ENCODE measurements at regions not wholly inside any gene's neighbourhood (a gene's known extent, or its start where the extent isn't known, plus 50 kb on each side); places are given as distances from the start of the nearest gene placed in this dataset.

GRCh38 chr1:43021547-43022474, 63.1 kb upstream of the SLC2A1 start (continued):
- no peak for TF ChIP-seq REST (IDR thresholded peaks at IDR 0.05; ENCODE audit: unreplicated experiment)
- no peak for TF ChIP-seq STAT1 (IDR thresholded peaks at IDR 0.05; ENCODE audit: unreplicated experiment)
- TF ChIP-seq ZNF114 (CRISPR knock-in tag; IDR thresholded peaks at IDR 0.05) = no peak
- no peak for TF ChIP-seq CTCF (conservative IDR thresholded peaks at IDR 0.05; ENCODE audit: low read depth in 2 of 2)
- no peak for TF ChIP-seq JUNB (IDR thresholded peaks at IDR 0.05; ENCODE audit: unreplicated experiment)
- no peak for TF ChIP-seq ZNF331 (CRISPR knock-in tag; IDR thresholded peaks at IDR 0.05; ENCODE audit: low read depth)
- no peak for TF ChIP-seq CREB1 (CRISPR knock-in tag; IDR thresholded peaks at IDR 0.05; ENCODE audit: low read depth)
- no peak for TF ChIP-seq EZH2 (IDR thresholded peaks at IDR 0.05; ENCODE audit: low read depth, unreplicated experiment)

GRCh38 chr1:43019226-43019625, 60.6 kb upstream of the SLC2A1 start:
- Histone ChIP-seq H2AFZ (no peak overlapping the region), H3F3A (replicated peaks; ENCODE audit: low read depth) (no peaks in the 10 kb centered on the region), H3K36me3 (ENCODE audit: insufficient read depth) (no peaks in the 10 kb centered on the region), H4K20me1 (replicated peaks; ENCODE audit: insufficient read depth) (no peaks in the 10 kb centered on the region), H3K9me2 (ENCODE audit: insufficient read depth) (peaks cover 7% of the 10 kb centered on the region; the same call in 1 of the 2 replicates), H3K79me2 (replicated peaks; ENCODE audit: insufficient read depth) (no peaks in the 10 kb centered on the region), H3K27ac (ENCODE audit: low read depth) (no peak overlapping the region), H3K27me3 (ENCODE audit: insufficient read depth) (no peaks in the 10 kb centered on the region), H3K4me1 (ENCODE audit: insufficient read depth) (no peaks in the 10 kb centered on the region), H3K4me3 (no peak overlapping the region), H3K4me2 (no peak overlapping the region)
- no peaks in the 10 kb centered on the region for H3K9me3 Mint-ChIP-seq
- H3K27ac Mint-ChIP-seq = no peak overlapping the region
- DNase-seq (ENCODE audit: low spot score) (no peak), ATAC-seq (no peak)
- H3K4me1 Mint-ChIP-seq = no peaks in the 10 kb centered on the region
- H3K36me3 Mint-ChIP-seq (ENCODE audit: low read depth) = no peaks in the 10 kb centered on the region
- no peak overlapping the region for H3K4me3 Mint-ChIP-seq
- H3K27me3 Mint-ChIP-seq (ENCODE audit: insufficient read depth, low read depth, poor library complexity) = peaks cover 7% of the 10 kb centered on the region
- no peak for TF ChIP-seq STAT1 (IDR thresholded peaks at IDR 0.05; ENCODE audit: unreplicated experiment)
- TF ChIP-seq NANOG (IDR thresholded peaks at IDR 0.05; ENCODE audit: borderline replicate concordance) = no peak
- TF ChIP-seq ZNF114 (CRISPR knock-in tag; IDR thresholded peaks at IDR 0.05) = no peak
- TF ChIP-seq POLR2AphosphoS5 (IDR thresholded peaks at IDR 0.05; ENCODE audit: low read depth) = no peak
- no peak for TF ChIP-seq JUNB (IDR thresholded peaks at IDR 0.05; ENCODE audit: unreplicated experiment)
- no peak for TF ChIP-seq ETS1 (IDR thresholded peaks at IDR 0.05)
- no peak for TF ChIP-seq CREB1 (CRISPR knock-in tag; IDR thresholded peaks at IDR 0.05; ENCODE audit: low read depth)
- no peak for TF ChIP-seq EZH2phosphoT487 (IDR thresholded peaks at IDR 0.05; ENCODE audit: unreplicated experiment)
